ENCODE measurements at regions not wholly inside any gene's neighbourhood (a gene's known extent, or its start where the extent isn't known, plus 50 kb on each side); places are given as distances from the start of the nearest gene placed in this dataset.
"Not testable (repeated sequence)": the region's sequence is repeated elsewhere in the genome, so short reads cannot be mapped to it uniquely, and the experiment has no call there.

GRCh38 chr12:112705037-112705632, 86.4 kb upstream of the RPH3A start:
- no peaks in the 10 kb centered on the region for H3K27me3 ChIP-seq (ENCODE audit: insufficient read depth, insufficient read length)
- peaks cover 2% of the 10 kb centered on the region for H3K4me1 ChIP-seq (ENCODE audit: insufficient read depth, insufficient read length)
- H3K9me3 ChIP-seq (ENCODE audit: insufficient read depth, low read length), result no peaks in the 10 kb centered on the region
- peak; percentile 38 for DNase-seq (ENCODE audit: low read depth, low spot score)
- TF ChIP-seq SUZ12 (IDR thresholded peaks at IDR 0.05; ENCODE audit: extremely low read depth, insufficient read depth, insufficient read length) (no peak), YY1 (IDR thresholded peaks at IDR 0.05; ENCODE audit: insufficient read depth, insufficient read length) (no peak), ZNF274 (IDR thresholded peaks at IDR 0.05; ENCODE audit: low read depth, low read length) (no peak)
- no peak overlapping the region for H3K9ac ChIP-seq (ENCODE audit: insufficient read length, low read depth)
- H3K4me3 ChIP-seq (ENCODE audit: insufficient read length, low read depth), result no peak overlapping the region
- H3K36me3 ChIP-seq (ENCODE audit: insufficient read depth, insufficient read length, low read length), result no peaks in the 10 kb centered on the region

- no peaks in the 10 kb centered on the region for H3K27me3 ChIP-seq (ENCODE audit: insufficient read depth, insufficient read length)
- no peaks in the 10 kb centered on the region for H3K36me3 ChIP-seq (ENCODE audit: insufficient read depth, insufficient read length, low read length)
- H3K4me1 ChIP-seq (ENCODE audit: insufficient read depth, insufficient read length), result peaks cover 2% of the 10 kb centered on the region
- H3K9ac ChIP-seq (ENCODE audit: insufficient read length, low read depth), result no peak overlapping the region
- H3K9me3 ChIP-seq (ENCODE audit: insufficient read depth, low read length), result no peaks in the 10 kb centered on the region
- TF ChIP-seq SUZ12 (IDR thresholded peaks at IDR 0.05; ENCODE audit: extremely low read depth, insufficient read depth, insufficient read length) (no peak), YY1 (IDR thresholded peaks at IDR 0.05; ENCODE audit: insufficient read depth, insufficient read length) (no peak), ZNF274 (IDR thresholded peaks at IDR 0.05; ENCODE audit: low read depth, low read length) (no peak)
- no peak for DNase-seq (ENCODE audit: low read depth, low spot score)
- H3K4me3 ChIP-seq (ENCODE audit: insufficient read length, low read depth), result no peak overlapping the region
These were observed 81.1 kb upstream of the RPH3A start for GRCh38 chr12:112710414-112710813.

- no peak for TF ChIP-seq SUZ12 (IDR thresholded peaks at IDR 0.05; ENCODE audit: extremely low read depth, insufficient read depth, insufficient read length)
- TF ChIP-seq YY1 (IDR thresholded peaks at IDR 0.05; ENCODE audit: insufficient read depth, insufficient read length), result no peak
- no peak for TF ChIP-seq ZNF274 (IDR thresholded peaks at IDR 0.05; ENCODE audit: low read depth, low read length)
- no peaks in the 10 kb centered on the region for H3K27me3 ChIP-seq (ENCODE audit: insufficient read depth, insufficient read length)
- peaks cover 2% of the 10 kb centered on the region for H3K4me1 ChIP-seq (ENCODE audit: insufficient read depth, insufficient read length)
- DNase-seq (ENCODE audit: low read depth, low spot score), result no peak
- no peaks in the 10 kb centered on the region for H3K36me3 ChIP-seq (ENCODE audit: insufficient read depth, insufficient read length, low read length)
- no peak overlapping the region for H3K9ac ChIP-seq (ENCODE audit: insufficient read length, low read depth)
- H3K9me3 ChIP-seq (ENCODE audit: insufficient read depth, low read length), result no peaks in the 10 kb centered on the region
- no peak overlapping the region for H3K4me3 ChIP-seq (ENCODE audit: insufficient read length, low read depth)
These were observed 80.5 kb upstream of the RPH3A start for GRCh38 chr12:112711026-112711425.

- no peak overlapping the region for H3K4me3 ChIP-seq (ENCODE audit: insufficient read length, low read depth)
- no peaks in the 10 kb centered on the region for H3K27me3 ChIP-seq (ENCODE audit: insufficient read depth, insufficient read length)
- no peaks in the 10 kb centered on the region for H3K9me3 ChIP-seq (ENCODE audit: insufficient read depth, low read length)
- H3K4me1 ChIP-seq (ENCODE audit: insufficient read depth, insufficient read length), result peaks cover 2% of the 10 kb centered on the region
- H3K36me3 ChIP-seq (ENCODE audit: insufficient read depth, insufficient read length, low read length), result no peaks in the 10 kb centered on the region
- TF ChIP-seq ZNF274 (IDR thresholded peaks at IDR 0.05; ENCODE audit: low read depth, low read length) (no peak), YY1 (IDR thresholded peaks at IDR 0.05; ENCODE audit: insufficient read depth, insufficient read length) (no peak), SUZ12 (IDR thresholded peaks at IDR 0.05; ENCODE audit: extremely low read depth, insufficient read depth, insufficient read length) (no peak)
- H3K9ac ChIP-seq (ENCODE audit: insufficient read length, low read depth), result no peak overlapping the region
- DNase-seq (ENCODE audit: low read depth, low spot score), result no peak
These were observed 80.0 kb upstream of the RPH3A start for GRCh38 chr12:112711507-112711906.

GRCh38 chr12:112712751-112713150, 78.8 kb upstream of the RPH3A start:
- not testable (repeated sequence) for H3K9me3 ChIP-seq (ENCODE audit: insufficient read depth, low read length); H3K4me1 ChIP-seq (ENCODE audit: insufficient read depth, insufficient read length); H3K27me3 ChIP-seq (ENCODE audit: insufficient read depth, insufficient read length); H3K4me3 ChIP-seq (ENCODE audit: insufficient read length, low read depth); H3K9ac ChIP-seq (ENCODE audit: insufficient read length, low read depth); DNase-seq (ENCODE audit: low read depth, low spot score); H3K36me3 ChIP-seq (ENCODE audit: insufficient read depth, insufficient read length, low read length)

- no peaks in the 10 kb centered on the region for H3K9me3 ChIP-seq (ENCODE audit: insufficient read depth, low read length)
- H3K4me1 ChIP-seq (ENCODE audit: insufficient read depth, insufficient read length), result peaks cover 2% of the 10 kb centered on the region
- TF ChIP-seq SUZ12 (IDR thresholded peaks at IDR 0.05; ENCODE audit: extremely low read depth, insufficient read depth, insufficient read length), result no peak
- TF ChIP-seq YY1 (IDR thresholded peaks at IDR 0.05; ENCODE audit: insufficient read depth, insufficient read length), result no peak
- TF ChIP-seq ZNF274 (IDR thresholded peaks at IDR 0.05; ENCODE audit: low read depth, low read length), result no peak
- no peak overlapping the region for H3K9ac ChIP-seq (ENCODE audit: insufficient read length, low read depth)
- H3K36me3 ChIP-seq (ENCODE audit: insufficient read depth, insufficient read length, low read length), result no peaks in the 10 kb centered on the region
- no peaks in the 10 kb centered on the region for H3K27me3 ChIP-seq (ENCODE audit: insufficient read depth, insufficient read length)
- H3K4me3 ChIP-seq (ENCODE audit: insufficient read length, low read depth), result no peak overlapping the region
- no peak for DNase-seq (ENCODE audit: low read depth, low spot score)
These were observed 78.1 kb upstream of the RPH3A start for GRCh38 chr12:112713471-112713870.

GRCh38 chr12:112714166-112714710, 77.3 kb upstream of the RPH3A start:
- no peak overlapping the region for H3K4me3 ChIP-seq (ENCODE audit: insufficient read length, low read depth)
- no peak overlapping the region for H3K9ac ChIP-seq (ENCODE audit: insufficient read length, low read depth)
- no peaks in the 10 kb centered on the region for H3K36me3 ChIP-seq (ENCODE audit: insufficient read depth, insufficient read length, low read length)
- H3K27me3 ChIP-seq (ENCODE audit: insufficient read depth, insufficient read length), result no peaks in the 10 kb centered on the region
- H3K4me1 ChIP-seq (ENCODE audit: insufficient read depth, insufficient read length), result peaks cover 2% of the 10 kb centered on the region
- no peak for DNase-seq (ENCODE audit: low read depth, low spot score)
- TF ChIP-seq SUZ12 (IDR thresholded peaks at IDR 0.05; ENCODE audit: extremely low read depth, insufficient read depth, insufficient read length) (no peak), YY1 (IDR thresholded peaks at IDR 0.05; ENCODE audit: insufficient read depth, insufficient read length) (no peak), ZNF274 (IDR thresholded peaks at IDR 0.05; ENCODE audit: low read depth, low read length) (no peak)
- H3K9me3 ChIP-seq (ENCODE audit: insufficient read depth, low read length), result no peaks in the 10 kb centered on the region
